ENCODE measurements at regions not wholly inside any gene's neighbourhood (a gene's known extent, or its start where the extent isn't known, plus 50 kb on each side); places are given as distances from the start of the nearest gene placed in this dataset.

GRCh38 chr12:126667339-126667738, 1599.6 kb upstream of the TMEM132C start:
- no peak for TF ChIP-seq CTCF (IDR thresholded peaks at IDR 0.05)
- TF ChIP-seq ZFX (IDR thresholded peaks at IDR 0.05; ENCODE audit: borderline replicate concordance): no peak
